TTC549 (cell line): ENCODE measurements at regions not wholly inside any gene's neighbourhood (a gene's known extent, or its start where the extent isn't known, plus 50 kb on each side); places are given as distances from the start of the nearest gene placed in this dataset.

Experiments used
- FAIRE-seq: peaks from 2 replicates; lab custom pipeline; 2012; peaks lifted over from hg19 to GRCh38; lab: Jason Lieb, UNC

DNA sequence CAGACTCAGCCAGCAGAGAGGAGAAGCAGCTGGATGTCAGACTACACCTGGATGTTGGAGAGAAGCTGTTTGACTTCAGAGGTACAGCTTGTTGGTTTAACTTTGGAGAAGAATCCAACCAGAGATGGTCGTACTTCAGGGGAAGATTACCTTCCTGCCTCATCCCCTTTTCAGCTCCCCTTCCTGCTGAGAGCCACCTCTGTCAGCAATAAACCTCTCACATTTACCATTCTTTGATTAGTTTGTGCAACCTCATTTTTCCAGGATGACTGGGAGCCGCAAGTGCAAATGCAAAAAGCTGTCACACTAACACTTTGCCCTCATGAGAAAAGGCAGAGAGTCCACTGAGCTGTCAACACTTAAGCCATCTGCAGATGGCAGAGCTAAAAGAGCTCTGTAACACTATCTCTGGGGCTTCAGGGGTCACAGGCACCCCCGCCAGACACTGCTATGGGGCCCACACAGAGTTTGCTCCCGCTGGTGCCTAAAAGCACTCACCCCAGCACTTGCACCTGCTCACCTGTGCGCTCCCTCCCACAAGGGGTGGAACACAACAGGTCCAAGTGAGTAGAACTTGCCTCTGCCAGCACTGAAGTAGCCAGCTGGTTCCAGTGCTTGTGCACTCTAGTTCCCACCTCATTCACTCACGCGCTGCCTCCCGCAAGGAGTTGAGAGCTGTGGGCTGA, 391.7 kb downstream of the METTL4 start:
- FAIRE-seq: no peak

GRCh38 chr18:2180586-2180985, 390.7 kb downstream of the METTL4 start:
- FAIRE-seq: no peak

- FAIRE-seq: no peak
Observed at GRCh38 chr18:2183432-2183831, 387.9 kb downstream of the METTL4 start.

DNA sequence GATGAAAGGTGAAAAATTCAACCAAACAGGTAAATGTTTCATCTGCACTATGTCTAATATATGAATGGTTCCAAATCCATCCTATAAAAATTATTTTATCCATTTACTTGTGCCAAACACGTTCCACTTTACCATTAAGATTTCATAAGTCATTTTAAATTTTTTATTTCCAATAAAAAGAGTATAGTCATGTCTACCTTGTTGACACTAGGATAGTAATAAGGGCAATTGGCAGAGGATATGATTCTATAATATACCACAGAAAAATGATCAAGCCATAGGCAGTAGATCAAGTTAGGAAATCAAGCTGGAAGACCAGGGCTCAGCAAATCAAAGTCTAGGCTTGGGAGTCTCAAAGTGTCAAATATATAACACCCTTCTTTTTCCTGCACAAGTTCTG, 384.3 kb downstream of the METTL4 start:
- no peak for FAIRE-seq

DNA sequence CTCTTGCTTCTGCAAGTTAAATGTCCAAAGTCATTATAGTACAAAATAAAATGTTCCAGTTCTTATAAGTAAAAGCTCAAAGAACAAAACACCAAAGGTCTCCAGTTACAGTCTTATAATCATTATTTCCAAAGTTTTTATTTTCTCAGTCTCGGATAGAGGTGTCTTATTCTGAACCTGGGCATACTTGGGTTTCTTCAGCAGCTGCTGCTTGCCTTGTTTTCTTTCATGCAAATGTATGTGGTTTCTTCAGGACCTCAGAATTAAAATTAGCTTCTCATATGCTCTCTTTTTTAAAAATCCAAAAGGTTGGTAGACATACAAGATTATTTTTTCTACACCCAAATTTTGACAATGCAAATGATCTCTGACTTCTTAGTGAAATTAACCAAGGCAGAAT, 383.0 kb downstream of the METTL4 start:
- no peak for FAIRE-seq

DNA sequence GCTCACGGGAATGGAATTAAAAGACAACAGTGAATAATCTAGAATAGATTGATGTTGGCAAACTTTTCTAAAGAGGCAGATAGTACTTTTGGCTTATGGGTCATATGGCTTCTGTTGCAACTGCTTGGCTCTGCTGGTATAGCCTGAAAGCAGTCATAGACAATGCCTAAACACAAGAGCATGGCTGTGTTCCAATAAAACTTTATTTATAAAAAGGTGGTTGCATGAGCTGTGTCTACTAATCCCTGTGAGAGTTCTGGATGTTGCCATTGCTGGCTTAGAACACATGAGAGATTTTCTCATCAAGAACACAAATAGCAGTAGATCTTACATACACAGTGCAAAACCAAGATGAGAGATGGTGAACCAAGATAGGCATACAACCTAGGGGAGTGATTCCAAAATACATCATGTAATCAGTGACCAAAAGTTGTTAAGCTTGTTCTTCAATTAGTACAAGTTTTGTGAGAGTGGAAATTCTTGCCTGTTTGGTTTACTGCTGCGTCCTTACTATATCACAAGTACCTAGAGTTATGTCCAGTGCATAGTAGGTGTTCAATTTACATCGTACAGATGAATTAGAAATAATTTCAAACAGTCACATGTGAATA, 380.0 kb downstream of the METTL4 start:
- no peak for FAIRE-seq

DNA sequence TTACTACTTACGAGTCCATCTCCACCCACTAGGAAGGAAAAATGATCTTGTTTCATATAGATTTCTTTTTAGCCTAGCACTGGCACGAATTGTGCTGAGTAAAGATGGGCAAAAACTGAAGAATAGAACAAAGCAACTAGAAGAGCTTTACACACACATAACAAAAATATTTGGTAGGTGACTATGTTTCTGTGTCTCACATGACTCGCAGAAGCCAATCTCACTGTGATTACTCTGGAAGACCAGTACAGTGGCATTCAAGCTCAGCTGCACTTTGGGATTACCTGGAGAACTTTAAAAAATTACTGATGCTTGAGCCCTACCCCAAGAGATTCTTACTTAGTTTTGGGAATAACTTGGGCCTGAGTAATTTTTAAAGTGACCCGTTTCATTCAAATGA, 378.7 kb downstream of the METTL4 start:
- no peak for FAIRE-seq

GRCh38 chr18:2197946-2198345, 373.4 kb downstream of the METTL4 start:
- no peak for FAIRE-seq

- FAIRE-seq: no peak
Observed at GRCh38 chr18:2199060-2199459, 372.2 kb downstream of the METTL4 start.

GRCh38 chr18:2201036-2201600, 370.2 kb downstream of the METTL4 start:
- no peak for FAIRE-seq

GRCh38 chr18:2204736-2205135, 366.6 kb downstream of the METTL4 start:
- FAIRE-seq: no peak

DNA sequence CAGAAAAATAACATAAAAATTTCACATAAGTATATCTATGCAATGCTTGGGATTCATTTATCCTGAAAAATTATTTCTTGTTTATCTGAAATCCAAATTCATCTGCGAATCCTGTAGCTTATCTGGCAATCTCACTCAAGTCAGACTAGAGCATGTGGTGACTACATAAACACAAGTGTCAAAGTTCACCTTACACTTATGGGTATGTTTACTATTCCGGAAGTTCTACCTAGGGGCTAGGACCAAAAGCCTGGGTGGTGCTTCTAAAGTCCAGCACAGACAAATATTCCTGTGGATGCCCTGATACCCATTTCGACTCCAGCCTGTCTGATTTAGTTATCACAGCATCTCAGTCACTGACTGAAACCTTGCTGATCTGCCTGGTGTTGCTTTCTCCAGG, 364.0 kb downstream of the METTL4 start:
- FAIRE-seq: no peak

DNA sequence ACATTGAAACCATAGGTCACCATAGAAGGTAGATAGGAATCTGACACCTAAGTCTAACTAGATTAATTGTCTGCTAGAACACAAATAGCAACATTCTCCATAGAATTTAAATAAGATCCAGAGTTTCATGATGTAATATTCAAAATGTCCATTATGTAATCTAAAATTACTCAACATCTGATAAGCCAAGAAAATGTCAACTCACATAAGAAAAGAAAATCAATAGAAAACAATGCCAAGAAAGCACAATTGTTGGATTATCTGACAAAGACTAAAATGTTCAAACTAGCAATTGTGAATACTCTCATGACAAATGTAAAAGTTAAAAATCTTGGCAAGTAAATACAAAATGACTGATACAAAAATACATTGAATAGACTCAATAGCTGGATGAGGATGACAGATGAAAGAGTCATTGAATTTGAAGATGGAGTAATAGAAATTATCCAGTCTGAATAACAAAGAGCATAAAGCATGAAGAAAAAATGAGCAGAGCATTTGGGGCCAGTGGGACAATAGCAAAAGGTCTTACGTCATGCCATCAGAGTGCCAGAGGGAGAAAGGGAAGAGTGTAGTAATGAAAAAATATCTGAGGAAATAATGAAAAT, 358.6 kb downstream of the METTL4 start:
- no peak for FAIRE-seq

- no peak for FAIRE-seq
Observed at GRCh38 chr18:2213905-2214304, 357.4 kb downstream of the METTL4 start.

- no peak for FAIRE-seq
Observed at GRCh38 chr18:2217356-2217755, 353.9 kb downstream of the METTL4 start.

DNA sequence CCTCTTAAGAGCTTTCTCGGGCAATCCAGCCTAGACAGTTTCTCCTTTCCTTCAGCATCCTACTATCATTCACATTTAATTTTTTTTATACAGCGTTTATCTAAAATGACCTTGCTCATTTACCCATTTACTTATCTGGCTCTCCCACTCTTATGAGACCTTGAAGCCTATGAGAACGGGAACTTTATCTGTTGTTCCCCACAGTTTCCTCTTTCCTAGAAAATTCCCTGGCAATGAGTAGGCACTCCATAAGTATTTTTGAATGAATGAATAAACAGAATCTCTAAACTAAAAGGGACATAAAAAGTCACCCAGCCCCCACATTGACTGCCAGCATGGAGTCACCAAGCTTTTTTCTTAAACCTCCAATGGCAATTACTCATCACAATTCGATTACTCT, 353.2 kb downstream of the METTL4 start:
- FAIRE-seq: no peak

DNA sequence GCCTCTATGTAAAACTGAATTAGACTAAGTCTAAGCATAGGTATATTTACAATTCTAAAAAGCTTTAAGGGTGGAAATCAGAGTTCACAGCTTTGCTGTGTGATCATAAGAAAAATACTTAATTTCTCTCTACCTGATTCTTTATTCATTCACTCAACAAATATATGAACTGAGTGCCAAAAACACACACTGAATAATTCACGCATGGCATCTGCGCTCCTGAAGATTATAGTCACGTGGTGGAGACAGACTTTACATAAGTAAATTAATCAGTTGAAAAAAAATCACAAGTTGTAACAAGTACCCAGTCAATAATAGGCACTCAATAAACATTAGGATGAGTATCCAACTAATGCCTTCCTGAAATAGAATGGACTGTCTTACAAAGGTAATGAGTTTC, 351.6 kb downstream of the METTL4 start:
- no peak for FAIRE-seq

GRCh38 chr18:2222270-2223185, 348.8 kb downstream of the METTL4 start:
- FAIRE-seq: no peak

- no peak for FAIRE-seq
Observed at GRCh38 chr18:2223449-2223848, 347.9 kb downstream of the METTL4 start.

DNA sequence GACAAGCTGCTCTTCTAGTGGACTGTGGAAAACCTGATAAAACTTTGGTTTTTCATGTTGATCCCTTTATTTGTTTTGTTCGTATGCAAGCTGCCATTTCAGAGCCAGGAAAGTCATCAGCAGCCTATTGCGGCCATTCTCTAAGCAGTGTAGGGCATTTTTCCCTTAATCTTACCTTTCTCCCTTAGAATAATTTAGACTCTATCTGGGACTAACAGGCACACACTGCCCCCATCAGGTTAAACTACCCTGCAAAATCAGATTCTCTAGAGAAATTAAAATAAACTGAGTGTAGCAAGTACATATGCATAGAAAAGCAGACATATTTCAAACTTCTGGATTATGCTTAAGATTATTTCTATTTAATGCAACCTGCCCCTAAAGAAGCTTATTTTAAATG, 347.5 kb downstream of the METTL4 start:
- FAIRE-seq: no peak

DNA sequence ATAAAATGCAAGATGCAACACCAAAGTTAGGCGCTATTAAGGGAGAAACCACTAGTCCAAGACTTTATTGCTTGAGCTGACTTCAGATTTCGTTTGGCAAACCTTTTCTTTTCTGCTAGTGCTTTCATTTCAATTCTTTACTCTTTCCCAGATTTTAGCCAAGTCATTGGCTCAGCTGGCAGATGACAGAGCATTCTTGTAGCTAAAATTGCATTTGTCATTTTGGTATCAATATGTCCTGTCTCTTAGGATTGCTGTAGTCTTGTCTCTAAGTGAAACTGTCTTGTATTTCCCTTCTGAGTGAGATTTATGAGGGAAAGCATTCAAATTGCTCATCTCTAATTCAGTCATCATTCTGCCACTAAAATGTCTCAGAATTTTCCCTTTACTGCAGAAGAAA, 335.1 kb downstream of the METTL4 start:
- FAIRE-seq: no peak

DNA sequence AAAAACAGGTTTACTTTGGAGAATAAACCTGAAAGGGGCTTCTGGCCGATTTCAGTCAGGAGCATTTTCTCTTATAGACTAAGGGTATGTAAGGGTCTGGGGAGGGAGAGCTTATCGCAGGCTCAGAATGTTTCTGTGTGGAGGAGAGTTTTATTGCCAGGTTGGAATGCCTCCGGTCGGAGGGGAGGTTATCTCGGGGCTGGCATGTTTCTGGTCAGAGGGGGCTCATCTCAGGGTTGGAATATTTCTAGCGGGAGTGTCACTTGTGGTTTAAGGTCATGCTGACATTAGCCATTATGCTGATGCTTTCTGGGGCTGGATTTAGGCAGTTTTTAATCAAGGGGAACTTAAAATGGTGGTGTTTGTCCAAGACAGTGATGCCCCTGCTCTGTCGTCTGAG, 333.6 kb downstream of the METTL4 start:
- no peak for FAIRE-seq

DNA sequence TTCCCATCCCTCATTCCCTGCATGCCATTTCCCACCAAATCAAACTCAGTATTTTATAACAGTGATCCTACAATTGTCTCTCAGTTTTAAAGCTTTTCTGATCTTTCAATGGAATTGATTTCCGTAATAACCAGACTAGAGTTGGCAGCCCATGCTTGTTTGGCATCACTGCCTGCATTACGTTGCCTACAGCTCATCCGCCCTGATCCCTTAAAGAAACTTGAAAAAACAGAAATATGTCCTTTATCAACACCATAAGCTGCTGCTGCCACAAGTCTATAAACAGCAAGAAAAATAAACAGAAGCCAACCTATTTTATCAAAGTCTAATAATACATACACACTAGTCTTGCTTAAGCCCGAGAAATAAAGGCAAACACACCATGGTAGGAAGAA, 331.0 kb downstream of the METTL4 start:
- FAIRE-seq: no peak
